GM12891 (cell line): ENCODE measurements at regions not wholly inside any gene's neighbourhood (a gene's known extent, or its start where the extent isn't known, plus 50 kb on each side); places are given as distances from the start of the nearest gene placed in this dataset.

Experiments used
- POLR2A ChIP-seq: IDR thresholded peaks from 2 replicates; pipeline ENCODE4 v1.6.1; 2011; ENCODE audit warnings: low read depth, low read length, control low read depth
- POLR2AphosphoS5 ChIP-seq: IDR thresholded peaks from 2 replicates; pipeline ENCODE4 v1.6.1; 2011; ENCODE audit warnings: low read depth, low read length, control low read depth
- POU2F2 ChIP-seq: IDR thresholded peaks from 2 replicates; pipeline ENCODE4 v1.6.1; 2011; ENCODE audit warnings: low read depth, mild to moderate bottlenecking, control low read depth, low read length, moderate library complexity
- SPI1 ChIP-seq: IDR thresholded peaks from 2 replicates; pipeline ENCODE4 v1.6.1; 2011; ENCODE audit warnings: low read depth, low read length, control low read depth
- TAF1 ChIP-seq: IDR thresholded peaks from 2 replicates; pipeline ENCODE4 v1.6.1; 2011; ENCODE audit warnings: low read depth, low read length, control low read depth

DNA sequence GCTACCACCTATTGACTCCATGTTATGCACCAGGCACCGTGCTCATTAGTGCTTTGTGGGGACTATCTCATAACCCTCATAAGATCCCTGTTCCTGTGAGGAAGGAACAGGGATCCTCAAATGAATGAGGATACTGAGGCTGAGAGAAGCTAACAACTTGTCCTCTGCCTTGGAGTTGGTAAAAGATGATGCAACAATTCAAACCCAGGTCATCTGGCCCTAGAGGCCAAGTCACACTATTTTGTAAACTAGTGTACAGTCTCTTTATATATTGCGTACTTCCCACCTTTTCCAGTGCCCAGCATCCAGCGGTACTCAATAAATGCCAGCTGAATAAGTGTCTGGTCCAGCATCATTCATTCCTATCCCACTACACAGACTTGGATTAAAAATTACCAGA, 92.6 kb downstream of the RCN1 start:
- TF ChIP-seq POLR2AphosphoS5 (no peak), POLR2A (no peak), SPI1 (no peak), TAF1 (no peak), POU2F2 (no peak)
